Mesenchymal stem cell (in vitro differentiated cells and primary cell): ENCODE measurements at regions not wholly inside any gene's neighbourhood (a gene's known extent, or its start where the extent isn't known, plus 50 kb on each side); places are given as distances from the start of the nearest gene placed in this dataset.
"Not testable (repeated sequence)": the region's sequence is repeated elsewhere in the genome, so short reads cannot be mapped to it uniquely, and the experiment has no call there.

Experiments used
- DNase-seq: peaks from one replicate; pipeline ENCODE4 v3.0.0-alpha.2; 2013
- H2AFZ ChIP-seq: one replicate; pipeline ENCODE4 v1.6.1; 2013; ENCODE audit warnings: low read depth, mild to moderate bottlenecking, control low read depth, inconsistent platforms, low read length, moderate library complexity
- H2AK5ac ChIP-seq: 2 replicates; pipeline ENCODE4 v1.6.1; 2013; ENCODE audit warnings: low read length, moderate library complexity, mild to moderate bottlenecking, inconsistent platforms; ENCODE audit not compliant: severe bottlenecking
- H2BK120ac ChIP-seq: one replicate; pipeline ENCODE4 v1.6.1; 2013; ENCODE audit warnings: low read depth, mild to moderate bottlenecking, inconsistent platforms, low read length, moderate library complexity
- H2BK12ac ChIP-seq, 2 experiments: one replicate each; pipeline ENCODE4 v1.6.1; 2013; ENCODE audit warnings: inconsistent platforms in 2 of 2, low read length in 2 of 2, mild to moderate bottlenecking in 2 of 2, moderate library complexity in 2 of 2, control low read depth in 1 of 2
- H2BK15ac ChIP-seq: one replicate; pipeline ENCODE4 v1.6.1; 2013; ENCODE audit warnings: mild to moderate bottlenecking, low read depth, inconsistent platforms; ENCODE audit not compliant: poor library complexity, severe bottlenecking
- H2BK5ac ChIP-seq: 2 replicates; pipeline ENCODE4 v1.6.1; 2013; ENCODE audit warnings: low read depth, mild to moderate bottlenecking, low read length, control low read depth, inconsistent platforms; ENCODE audit not compliant: poor library complexity, severe bottlenecking
- H3K14ac ChIP-seq, 2 experiments: one replicate each; pipeline ENCODE4 v1.6.1; 2013; ENCODE audit warnings: inconsistent platforms in 2 of 2, low read length in 2 of 2, control low read depth in 1 of 2, mild to moderate bottlenecking in 1 of 2, moderate library complexity in 1 of 2
- H3K18ac ChIP-seq, 2 experiments: one replicate each; pipeline ENCODE4 v1.6.1; 2013; ENCODE audit warnings: inconsistent platforms in 2 of 2, low read length in 2 of 2, control low read depth in 1 of 2, low read depth in 1 of 2, mild to moderate bottlenecking in 1 of 2
- H3K23ac ChIP-seq, 2 experiments: one replicate each; pipeline ENCODE4 v1.6.1; 2013; ENCODE audit warnings: inconsistent platforms in 2 of 2, low read length in 2 of 2, mild to moderate bottlenecking in 2 of 2, moderate library complexity in 2 of 2, control low read depth in 1 of 2
- H3K27ac ChIP-seq: 2 replicates; pipeline ENCODE4 v1.5.1; 2013; ENCODE audit warnings: mild to moderate bottlenecking, moderate library complexity, low read length, control low read depth, inconsistent platforms; ENCODE audit not compliant: poor library complexity, severe bottlenecking
- H3K27me3 ChIP-seq, 2 experiments: 2 replicates each; pipeline versions ENCODE4 v1.6.1 to v1.7.0; 2013; ENCODE audit warnings: low read length in 2 of 2, mild to moderate bottlenecking in 2 of 2, moderate library complexity in 2 of 2, control low read depth in 1 of 2, inconsistent platforms in 1 of 2; ENCODE audit not compliant: control insufficient read depth in 1 of 2, insufficient read depth in 1 of 2
- H3K36me3 ChIP-seq, 2 experiments: 2 replicates each; pipeline versions ENCODE4 v1.6.1 to v1.7.0; 2013; ENCODE audit warnings: low read length in 2 of 2, control low read depth in 1 of 2, inconsistent platforms in 1 of 2, low read depth in 1 of 2, mild to moderate bottlenecking in 1 of 2; ENCODE audit not compliant: insufficient read depth in 2 of 2, control insufficient read depth in 1 of 2
- H3K4ac ChIP-seq, 2 experiments: one replicate each; pipeline ENCODE4 v1.6.1; 2013; ENCODE audit warnings: inconsistent platforms in 2 of 2, low read length in 2 of 2, mild to moderate bottlenecking in 2 of 2, moderate library complexity in 2 of 2, control low read depth in 1 of 2, low read depth in 1 of 2
- H3K4me1 ChIP-seq: 2 replicates; pipeline ENCODE4 v1.6.1; 2013; ENCODE audit warnings: low read depth, low read length, control low read depth; ENCODE audit not compliant: control insufficient read depth, insufficient read depth
- H3K4me2 ChIP-seq: 2 replicates; pipeline ENCODE4 v1.6.1; 2013; ENCODE audit warnings: low read length, mild to moderate bottlenecking, inconsistent platforms; ENCODE audit not compliant: poor library complexity, severe bottlenecking
- H3K4me3 ChIP-seq, 2 experiments: 2 replicates each; pipeline versions ENCODE4 v1.5.1 to v1.7.0; 2013; ENCODE audit warnings: low read length in 2 of 2, mild to moderate bottlenecking in 2 of 2, control low read depth in 1 of 2, low read depth in 1 of 2; ENCODE audit not compliant: insufficient read depth in 1 of 2
- H3K79me1 ChIP-seq: replicated peaks from 2 replicates; pipeline ENCODE4 v1.6.1; 2013; ENCODE audit warnings: mild to moderate bottlenecking, control low read depth, low read length, inconsistent platforms; ENCODE audit not compliant: poor library complexity, severe bottlenecking
- H3K9ac ChIP-seq: 2 replicates; pipeline ENCODE4 v1.7.0; 2013; ENCODE audit warnings: mild to moderate bottlenecking, low read length, moderate library complexity
- H3K9me3 ChIP-seq: 2 replicates; pipeline ENCODE4 v1.7.0; 2013; ENCODE audit warnings: mild to moderate bottlenecking, low read length; ENCODE audit not compliant: control insufficient read depth
- H4K8ac ChIP-seq: one replicate; pipeline ENCODE4 v1.6.1; 2013; ENCODE audit warnings: inconsistent platforms, mild to moderate bottlenecking, low read length, moderate library complexity
- H4K91ac ChIP-seq: one replicate; pipeline ENCODE4 v1.6.1; 2013; ENCODE audit warnings: mild to moderate bottlenecking, low read length, inconsistent platforms
- WGBS: methylation state at CpG from one replicate; pipeline ENCODE4 v1.1.7; 2013; ENCODE audit warnings: mixed read lengths; 5-methylcytosine and 5-hydroxymethylcytosine counted together

DNA sequence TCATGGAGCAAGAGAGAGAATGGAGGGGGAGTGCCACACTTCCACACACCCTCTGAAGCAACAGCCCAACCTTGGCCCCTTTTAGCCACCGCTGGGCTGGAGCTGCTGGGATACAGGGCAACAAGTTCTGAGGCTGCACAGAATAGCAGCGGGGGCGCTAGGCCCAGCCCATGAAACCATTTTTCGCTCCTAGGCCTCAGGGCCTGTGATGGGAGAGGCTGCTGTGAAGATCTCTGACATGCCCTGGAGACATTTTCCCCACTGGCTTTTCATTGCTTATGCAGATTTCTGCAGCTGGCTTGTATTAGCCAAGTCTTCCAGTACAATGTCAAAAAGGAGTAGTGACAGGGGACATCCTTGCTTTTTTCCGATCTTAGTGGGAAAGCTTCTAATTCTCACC, 202.3 kb upstream of the B3GALT2 start:
- H3K23ac ChIP-seq: no peak overlapping the region
- H3K79me1 ChIP-seq: no peaks in the 10 kb centered on the region
- H3K14ac ChIP-seq: no peak overlapping the region
- H3K9me3 ChIP-seq: no peaks in the 10 kb centered on the region
- no peaks in the 10 kb centered on the region for H3K27me3 ChIP-seq
- no peak overlapping the region for H2AK5ac ChIP-seq
- no peak overlapping the region for H2BK120ac ChIP-seq
- no peak overlapping the region for H3K4me2 ChIP-seq
- no peak overlapping the region for H2BK15ac ChIP-seq
- WGBS: 87% methylated on average over 5 of the region's 5 CpGs
- DNase-seq: no peak
- no peak overlapping the region for H3K4me3 ChIP-seq
- no peak overlapping the region for H2BK12ac ChIP-seq
- H3K36me3 ChIP-seq: no peaks in the 10 kb centered on the region
- no peak overlapping the region for H3K4ac ChIP-seq
- no peak overlapping the region for H2AFZ ChIP-seq
- H3K18ac ChIP-seq: no peak overlapping the region
- H4K8ac ChIP-seq: no peak overlapping the region
- H4K91ac ChIP-seq: no peak overlapping the region
- no peak overlapping the region for H2BK5ac ChIP-seq
- H3K27ac ChIP-seq: no peak overlapping the region
- no peaks in the 10 kb centered on the region for H3K4me1 ChIP-seq
- no peak overlapping the region for H3K9ac ChIP-seq

DNA sequence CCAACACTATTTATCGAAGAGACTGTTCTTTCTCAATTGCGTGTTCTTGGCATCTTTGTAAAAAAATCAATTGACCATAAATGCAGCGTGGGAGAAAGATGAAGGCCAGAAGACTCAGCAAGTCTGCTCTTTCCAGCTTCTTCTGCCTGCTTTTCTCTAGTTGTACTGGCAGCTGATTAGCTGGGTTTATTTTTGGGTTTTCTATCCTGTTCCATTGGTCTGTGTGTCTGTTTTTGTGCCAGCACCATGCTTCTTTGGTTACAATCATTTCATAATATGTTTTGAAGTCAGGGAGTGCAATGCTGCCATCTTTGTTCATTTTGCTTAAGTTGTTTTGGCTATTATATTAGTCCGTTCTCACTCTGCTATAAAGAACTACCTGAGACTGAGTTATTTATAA, 201.8 kb upstream of the B3GALT2 start:
- no peak overlapping the region for H2BK12ac ChIP-seq
- H3K79me1 ChIP-seq: no peaks in the 10 kb centered on the region
- H3K23ac ChIP-seq: no peak overlapping the region
- no peak overlapping the region for H2BK5ac ChIP-seq
- no peaks in the 10 kb centered on the region for H3K4me1 ChIP-seq
- no peak overlapping the region for H2BK15ac ChIP-seq
- no peak overlapping the region for H3K4me3 ChIP-seq
- no peak for DNase-seq
- no peak overlapping the region for H3K9ac ChIP-seq
- H3K14ac ChIP-seq: no peak overlapping the region
- no peaks in the 10 kb centered on the region for H3K36me3 ChIP-seq
- no peak overlapping the region for H4K91ac ChIP-seq
- H3K27ac ChIP-seq: no peak overlapping the region
- H3K9me3 ChIP-seq: no peaks in the 10 kb centered on the region
- 97% methylated on average over 4 of the region's 4 CpGs for WGBS
- H2AFZ ChIP-seq: no peak overlapping the region
- H3K4me2 ChIP-seq: no peak overlapping the region
- no peaks in the 10 kb centered on the region for H3K27me3 ChIP-seq
- H4K8ac ChIP-seq: no peak overlapping the region
- no peak overlapping the region for H2BK120ac ChIP-seq
- no peak overlapping the region for H2AK5ac ChIP-seq
- H3K18ac ChIP-seq: no peak overlapping the region
- H3K4ac ChIP-seq: no peak overlapping the region

- no peak overlapping the region for H2BK5ac ChIP-seq
- H3K4ac ChIP-seq: no peak overlapping the region
- H3K4me2 ChIP-seq: no peak overlapping the region
- no peaks in the 10 kb centered on the region for H3K9me3 ChIP-seq
- H3K27me3 ChIP-seq: no peaks in the 10 kb centered on the region
- no peak overlapping the region for H3K23ac ChIP-seq
- no peaks in the 10 kb centered on the region for H3K36me3 ChIP-seq
- H3K14ac ChIP-seq: no peak overlapping the region
- H4K91ac ChIP-seq: no peak overlapping the region
- H2AK5ac ChIP-seq: no peak overlapping the region
- H2AFZ ChIP-seq: no peak overlapping the region
- no peaks in the 10 kb centered on the region for H3K79me1 ChIP-seq
- no peak for DNase-seq
- no peak overlapping the region for H4K8ac ChIP-seq
- no peak overlapping the region for H2BK120ac ChIP-seq
- no peak overlapping the region for H2BK12ac ChIP-seq
- H2BK15ac ChIP-seq: no peak overlapping the region
- no peak overlapping the region for H3K18ac ChIP-seq
- no peaks in the 10 kb centered on the region for H3K4me1 ChIP-seq
- no peak overlapping the region for H3K27ac ChIP-seq
- H3K4me3 ChIP-seq: no peak overlapping the region
- no peak overlapping the region for H3K9ac ChIP-seq
These were observed 201.0 kb upstream of the B3GALT2 start for GRCh38 chr1:193387406-193387805.

GRCh38 chr1:193378451-193378850, 192.0 kb upstream of the B3GALT2 start:
- H3K9me3 ChIP-seq, H4K91ac ChIP-seq, H3K4me1 ChIP-seq, H4K8ac ChIP-seq, H3K4me2 ChIP-seq, H2BK15ac ChIP-seq, H2BK12ac ChIP-seq, H3K36me3 ChIP-seq, H2BK5ac ChIP-seq, H3K18ac ChIP-seq, H2AFZ ChIP-seq, H3K9ac ChIP-seq, H2BK120ac ChIP-seq, DNase-seq, H3K27ac ChIP-seq, H3K23ac ChIP-seq, H3K4ac ChIP-seq, H3K27me3 ChIP-seq, H3K79me1 ChIP-seq, H2AK5ac ChIP-seq, H3K4me3 ChIP-seq, H3K14ac ChIP-seq: not testable (repeated sequence)
- WGBS: no CpG with 5 or more reads among the region's 2 CpGs
